SK-N-MC (cell line): ENCODE measurements at regions not wholly inside any gene's neighbourhood (a gene's known extent, or its start where the extent isn't known, plus 50 kb on each side); places are given as distances from the start of the nearest gene placed in this dataset.

Source experiments
- EZH2 ChIP-seq: fragments of 200-600 bp; sonication (generic); IDR thresholded peaks from one replicate; pipeline ENCODE4 v1.6.1; 2017; ENCODE audit warnings: antibody characterized with exemption
- POLR2AphosphoS5 ChIP-seq: IDR thresholded peaks from 2 replicates; pipeline ENCODE4 v1.6.1; 2012; ENCODE audit warnings: mild to moderate bottlenecking, low read depth, low read length, borderline replicate concordance

- TF ChIP-seq POLR2AphosphoS5 (no peak), EZH2 (no peak)
Measured at GRCh38 chr6:127058936-127059335, 59.5 kb upstream of the RSPO3 start.
